8988T (cell line): ENCODE measurements at regions not wholly inside any gene's neighbourhood (a gene's known extent, or its start where the extent isn't known, plus 50 kb on each side); places are given as distances from the start of the nearest gene placed in this dataset.

Experiments
- DNase-seq: peaks from one replicate; pipeline ENCODE4 v3.0.0; 2011

DNA sequence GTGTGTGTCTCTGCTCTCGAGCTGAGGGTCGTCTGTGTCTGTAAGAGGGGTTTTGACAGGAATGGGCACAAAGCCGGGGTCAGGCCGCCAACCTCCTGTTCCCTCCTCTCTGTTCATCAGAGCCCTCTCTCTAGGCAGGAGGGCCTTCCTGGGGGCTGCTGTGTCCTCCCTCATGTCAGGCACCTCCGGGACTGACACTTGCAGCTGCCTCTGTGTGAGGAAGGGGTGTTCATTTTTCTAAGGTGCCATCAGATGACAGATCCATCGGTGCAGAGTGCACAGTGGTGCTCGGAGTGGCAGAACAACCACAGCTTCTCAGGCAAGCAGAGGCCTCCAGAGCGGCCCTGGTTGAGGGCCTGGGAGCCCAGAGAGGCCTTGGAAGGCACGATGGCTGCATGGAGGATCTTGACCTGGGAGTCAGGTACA is 265.4 kb upstream of the B3GAT1 start:
- DNase-seq = no peak

GRCh38 chr11:134676516-134677287 is 264.7 kb upstream of the B3GAT1 start:
- DNase-seq = no peak

- DNase-seq = no peak
Measured at GRCh38 chr11:134675983-134676382, 263.9 kb upstream of the B3GAT1 start.

GRCh38 chr11:134674974-134675373 is 262.9 kb upstream of the B3GAT1 start:
- DNase-seq = no peak

GRCh38 chr11:134670961-134671370 is 258.9 kb upstream of the B3GAT1 start:
- no peak for DNase-seq

- no peak for DNase-seq
Measured at GRCh38 chr11:134670247-134670782, 258.3 kb upstream of the B3GAT1 start.

GRCh38 chr11:134669796-134670195 is 257.8 kb upstream of the B3GAT1 start:
- no peak for DNase-seq

DNA sequence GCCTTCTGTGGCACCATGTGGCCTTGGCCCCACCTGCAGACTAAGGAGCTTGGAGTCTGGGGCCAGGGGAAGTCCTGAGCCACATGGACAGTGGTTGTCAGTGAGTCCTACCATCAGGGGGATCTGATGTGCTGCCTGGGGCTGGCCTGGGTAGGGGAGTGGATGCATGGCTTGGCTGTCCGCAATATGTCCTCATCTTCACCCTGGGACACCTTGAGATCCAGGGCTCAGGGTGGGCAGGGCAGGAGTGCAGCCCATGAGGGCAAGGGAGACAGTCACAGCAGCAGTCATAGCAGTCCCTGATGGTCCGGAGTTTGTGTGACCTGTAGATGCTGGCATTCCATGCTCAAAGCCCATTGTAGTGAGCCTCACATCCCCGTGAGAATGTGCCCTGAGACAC is 256.8 kb upstream of the B3GAT1 start:
- no peak for DNase-seq

- no peak for DNase-seq
Measured at GRCh38 chr11:134668076-134668475, 256.0 kb upstream of the B3GAT1 start.

DNA sequence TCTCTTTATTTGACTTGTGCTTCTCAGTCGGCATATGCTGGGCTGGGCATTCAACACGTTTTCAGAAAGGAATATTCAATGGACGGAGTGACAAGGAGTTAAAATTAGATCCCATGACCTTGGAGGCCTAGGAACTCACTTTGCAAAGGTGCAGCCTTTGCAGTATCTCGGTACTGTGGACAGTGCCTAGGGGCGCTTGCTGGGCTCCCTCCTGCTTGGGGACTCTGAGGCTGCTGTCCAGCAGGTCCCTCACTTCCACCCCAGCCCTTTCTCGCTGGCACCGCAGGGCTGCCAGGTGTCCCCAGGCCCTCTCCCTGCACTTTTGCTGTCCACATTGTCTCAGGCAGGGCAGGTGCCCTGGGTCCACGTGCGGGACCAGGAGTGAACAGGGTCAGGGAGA is 255.5 kb upstream of the B3GAT1 start:
- DNase-seq = no peak

DNA sequence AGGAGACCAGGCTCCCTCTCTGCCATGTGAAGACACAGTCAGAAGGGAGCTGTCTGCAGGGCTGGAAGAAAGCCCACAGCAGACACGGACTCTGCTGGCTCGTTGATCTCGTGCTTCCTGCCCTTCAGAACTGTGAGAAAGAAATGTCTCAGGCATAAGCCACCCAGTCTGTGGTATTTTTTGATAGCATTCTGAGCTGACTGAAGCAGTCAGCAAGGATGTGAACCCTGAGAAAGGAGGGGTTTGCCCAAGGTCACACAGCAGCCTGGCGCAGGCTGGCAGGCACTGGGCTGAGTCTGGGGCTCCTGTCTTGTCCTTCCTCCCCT is 255.1 kb upstream of the B3GAT1 start:
- no peak for DNase-seq

GRCh38 chr11:134666273-134667174 is 254.5 kb upstream of the B3GAT1 start:
- no peak for DNase-seq

GRCh38 chr11:134665571-134666270 is 253.7 kb upstream of the B3GAT1 start:
- no peak for DNase-seq

GRCh38 chr11:134665188-134665535 is 253.1 kb upstream of the B3GAT1 start:
- DNase-seq = no peak

GRCh38 chr11:134664447-134665187 is 252.6 kb upstream of the B3GAT1 start:
- no peak for DNase-seq

- DNase-seq = no peak
Measured at GRCh38 chr11:134663506-134664313, 251.7 kb upstream of the B3GAT1 start.

DNA sequence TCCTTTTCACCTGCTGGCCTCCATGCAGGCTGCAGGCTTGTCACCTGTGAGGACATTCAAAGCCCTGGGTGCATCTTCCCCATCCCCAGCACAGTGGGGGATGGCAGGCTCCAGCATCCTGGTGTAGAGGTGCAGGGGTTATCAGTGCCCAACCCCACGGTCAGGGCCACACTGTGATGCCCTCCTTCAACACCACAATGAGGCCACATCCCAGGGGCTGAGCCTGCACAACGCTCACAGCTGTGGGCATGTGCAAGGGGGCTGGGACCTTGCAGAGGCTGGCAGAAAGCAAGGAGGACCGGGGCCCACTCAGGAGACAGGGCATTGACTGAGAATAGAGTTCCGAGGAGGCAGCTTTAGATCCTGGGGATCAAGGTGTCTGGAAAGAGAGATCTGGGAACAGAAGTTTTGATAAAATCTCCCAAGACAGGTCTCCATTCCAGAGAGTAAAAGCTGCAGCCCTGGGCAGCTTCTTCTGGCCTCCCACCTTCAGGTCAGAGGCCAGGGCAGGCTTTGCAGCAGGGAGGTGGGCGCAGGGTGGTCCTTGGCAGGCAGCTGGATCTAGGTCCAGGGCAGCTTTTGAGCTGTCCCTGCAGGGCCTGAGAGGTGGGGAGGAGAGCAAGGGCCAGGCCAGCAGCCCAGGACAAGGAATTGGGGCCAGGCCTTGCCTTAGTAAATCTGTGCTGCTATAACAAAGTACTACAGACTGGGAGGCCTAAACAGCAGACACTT is 250.8 kb upstream of the B3GAT1 start:
- no peak for DNase-seq

- no peak for DNase-seq
Measured at GRCh38 chr11:134661660-134662059, 249.6 kb upstream of the B3GAT1 start.

DNA sequence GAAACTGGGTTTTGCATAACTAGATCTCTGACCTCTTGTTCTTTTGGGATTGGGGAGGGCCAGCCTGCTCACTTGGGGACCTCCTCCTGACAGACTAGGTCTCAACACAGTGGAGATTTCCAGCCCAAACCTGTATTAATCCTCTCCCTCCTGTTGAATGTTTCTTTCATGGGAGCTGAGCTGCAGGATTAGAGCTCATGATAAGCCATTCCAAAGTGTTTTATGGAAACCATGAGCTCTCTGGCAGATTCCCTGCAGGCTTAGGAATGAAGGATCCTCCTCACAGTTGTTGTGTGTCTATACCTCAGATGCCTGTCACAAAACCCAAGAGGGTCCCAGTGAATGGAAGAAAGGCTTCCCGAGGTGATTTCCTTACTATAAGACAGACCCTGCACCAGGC is 248.4 kb upstream of the B3GAT1 start:
- no peak for DNase-seq

DNA sequence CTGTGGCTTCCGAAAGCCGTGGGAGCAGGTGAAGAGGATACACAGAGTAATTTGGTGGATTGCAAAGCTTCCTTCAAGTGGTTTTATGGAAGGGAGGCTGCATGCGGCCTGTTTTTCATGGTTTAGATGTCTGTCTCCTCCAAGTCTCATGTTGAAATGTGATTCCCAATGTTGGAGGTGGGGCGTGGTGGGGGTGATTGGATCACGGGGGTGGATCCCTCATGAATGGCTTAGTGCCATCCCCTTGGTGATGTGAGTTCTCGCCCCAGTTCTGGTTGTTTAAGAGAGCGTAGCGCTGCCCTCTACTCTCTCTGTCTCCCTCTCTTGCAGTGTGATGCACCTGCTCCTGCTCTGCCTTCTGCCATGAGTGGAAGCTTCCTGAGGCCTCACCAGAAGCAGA is 247.8 kb upstream of the B3GAT1 start:
- DNase-seq = no peak
